A549 (cell line): ENCODE measurements at regions not wholly inside any gene's neighbourhood (a gene's known extent, or its start where the extent isn't known, plus 50 kb on each side); places are given as distances from the start of the nearest gene placed in this dataset.

ENCODE experiments used
- ATAC-seq, 2 experiments: fragments of 200-7000 bp in 1 of 2; fragments of >200 bp in 1 of 2; cut with Nextera tagmentation in 1 of 2; cut with Tn5 transposase in 1 of 2; 3 replicates each; pipeline versions ENCODE4 v1.8.0 to v1.9.1; 2018 to 2020; ENCODE audit warnings: mild to moderate bottlenecking in 1 of 2, moderate library complexity in 1 of 2
- CTCF ChIA-PET: fragments of 300-600 bp; sonication (Branson Sonifier 250); formaldehyde crosslinking; extraction: SDS; loops from one replicate; lab custom pipeline; 2021; ENCODE audit warnings: antibody characterized with exemption, inconsistent platforms; lab: Yijun Ruan, JAX
- POLR2A ChIA-PET: fragments of 350-600 bp; formaldehyde crosslinking; extraction: SDS; loops from one replicate; lab custom pipeline; 2021; ENCODE audit warnings: antibody characterized with exemption, inconsistent platforms; lab: Yijun Ruan, JAX
- DNase-seq, 2 experiments: peaks; one replicate each; pipeline versions ENCODE4 v3.0.0 to v3.0.0-alpha.2; 2011 to 2016; ENCODE audit warnings: low read depth in 1 of 2, low spot score in 1 of 2
- FAIRE-seq: peaks from 2 replicates; lab custom pipeline; 2011; peaks lifted over from hg19 to GRCh38; lab: Jason Lieb, UNC
- H3K27ac ChIP-seq, 2 experiments: fragments of >200 bp; sonication (Bioruptor Twin); formaldehyde crosslinking; 3 replicates each; pipeline ENCODE4 v1.5.1; 2016 to 2017
- H3K4me1 ChIP-seq: fragments of >200 bp; sonication (Bioruptor Twin); formaldehyde crosslinking; 3 replicates; pipeline ENCODE4 v1.6.1; 2016
- H3K4me2 ChIP-seq: fragments of >200 bp; sonication (Bioruptor Twin); formaldehyde crosslinking; 3 replicates; pipeline ENCODE4 v1.6.1; 2016
- H3K4me3 ChIP-seq: fragments of >200 bp; sonication (Bioruptor Twin); formaldehyde crosslinking; 3 replicates; pipeline ENCODE4 v1.5.1; 2016
- H3K9me3 ChIP-seq: fragments of >200 bp; sonication (Bioruptor Twin); formaldehyde crosslinking; 3 replicates; pipeline ENCODE4 v1.6.1; 2016
- ATOH8 ChIP-seq: fragments of 250-450 bp; sonication (Bioruptor Pico); IDR thresholded peaks from 2 replicates; pipeline ENCODE4 v1.5.0; 2020; ENCODE audit warnings: low read depth, mild to moderate bottlenecking, moderate library complexity
- CBX2 ChIP-seq: fragments of 200-600 bp; sonication (generic); IDR thresholded peaks from 2 replicates; pipeline ENCODE4 v1.6.1; 2016; ENCODE audit warnings: low read depth, mild to moderate bottlenecking, borderline replicate concordance
- CBX8 ChIP-seq: fragments of 200-600 bp; sonication (generic); IDR thresholded peaks from 2 replicates; pipeline ENCODE4 v1.6.1; 2016
- CEBPB ChIP-seq, 2 experiments: fragments of >200 bp in 1 of 2; sonication (Bioruptor Twin) in 1 of 2; formaldehyde crosslinking in 1 of 2; IDR thresholded peaks; 2 replicates each; pipeline ENCODE4 v1.6.1; 2012 to 2016
- CHD2 ChIP-seq: fragments of 150-350 bp; IDR thresholded peaks from 2 replicates; pipeline ENCODE4 v1.6.1; 2014; ENCODE audit warnings: low read length; ENCODE audit not compliant: partially characterized antibody
- EP300 ChIP-seq, 2 experiments: fragments of >200 bp; sonication (Bioruptor Twin); formaldehyde crosslinking; IDR thresholded peaks; 2 replicates in 1 of 2; 3 replicates in 1 of 2; pipeline ENCODE4 v1.6.1; 2016 to 2017
- ESRRA ChIP-seq: fragments of 150-350 bp; IDR thresholded peaks from 2 replicates; pipeline ENCODE4 v1.6.1; 2014; ENCODE audit warnings: mild to moderate bottlenecking, low read length, borderline replicate concordance
- GATA3 ChIP-seq: IDR thresholded peaks from 2 replicates; pipeline ENCODE4 v1.6.1; 2012; ENCODE audit warnings: borderline replicate concordance
- HES2 ChIP-seq: fragments of >200 bp; sonication (Bioruptor Twin); formaldehyde crosslinking; IDR thresholded peaks from 2 replicates; pipeline ENCODE4 v1.6.1; 2016
- HOXA7 ChIP-seq: fragments of 250-450 bp; sonication (Bioruptor Pico); IDR thresholded peaks from 2 replicates; pipeline ENCODE4 v1.5.0; 2020; ENCODE audit warnings: mild to moderate bottlenecking, moderate library complexity
- HOXB13 ChIP-seq: fragments of 250-450 bp; sonication (Bioruptor Pico); IDR thresholded peaks from 2 replicates; pipeline ENCODE4 v1.5.0; 2020; ENCODE audit warnings: low read depth, mild to moderate bottlenecking, moderate library complexity
- NFE2L2 ChIP-seq: fragments of 150-350 bp; conservative IDR thresholded peaks from 2 replicates; pipeline ENCODE4 v1.6.1; 2014; ENCODE audit warnings: low read length
- RFX5 ChIP-seq: fragments of 450-650 bp; IDR thresholded peaks from 2 replicates; pipeline ENCODE4 v1.7.1; 2014; ENCODE audit warnings: antibody characterized with exemption, mild to moderate bottlenecking, moderate library complexity
- TFCP2L1 ChIP-seq: fragments of 250-450 bp; sonication (Bioruptor Pico); IDR thresholded peaks from 2 replicates; pipeline ENCODE4 v1.5.0; 2021; ENCODE audit warnings: mild to moderate bottlenecking
- TP53 ChIP-seq: fragments of 250-450 bp; sonication (Bioruptor Pico); IDR thresholded peaks from 2 replicates; pipeline ENCODE4 v1.5.0; 2021; ENCODE audit warnings: mild to moderate bottlenecking, moderate library complexity
- ZNF302 ChIP-seq: fragments of 250-450 bp; sonication (Bioruptor Pico); IDR thresholded peaks from 2 replicates; pipeline ENCODE4 v1.9.0; 2021; ENCODE audit warnings: inconsistent platforms, mild to moderate bottlenecking, moderate library complexity
- WGBS: methylation state at CpG from one replicate; pipeline ENCODE4 v1.1.6; 2017; ENCODE audit errors: missing lambda C conversion rate; 5-methylcytosine and 5-hydroxymethylcytosine counted together
- TF ChIP-seq, protein P1 (sequence below): IDR thresholded peaks from 2 replicates; pipeline ENCODE4 v1.6.1; 2012
- TF ChIP-seq, protein P2 (sequence below): IDR thresholded peaks from 2 replicates; pipeline ENCODE4 v1.6.1; 2012; ENCODE audit warnings: low read depth, borderline replicate concordance

- DNase-seq, result no peak
- H3K4me2 ChIP-seq, result no peak overlapping the region
- no peak overlapping the region for H3K27ac ChIP-seq
- ChIA-PET CTCF (interaction anchor here (1.9 to 2.2 kb wide), 2 partner anchors 16 to 585 kb away, joined by 6 to 9 read pairs; no protein-coding TSS in a partner anchor), POLR2A (interaction anchor here (0.6 kb wide), 1 partner anchor 565 kb away, joined by 4 read pairs; no protein-coding TSS in a partner anchor)
- no peak for FAIRE-seq
- no peak for TF ChIP-seq GATA3
- H3K4me3 ChIP-seq, result no peak overlapping the region
- no peaks in the 10 kb centered on the region for H3K9me3 ChIP-seq
- H3K4me1 ChIP-seq, result peaks cover 3% of the 10 kb centered on the region; the same call in 2 of the 3 replicates
- ATAC-seq, result no peak
Observed at GRCh38 chr10:63751836-63752235, 230.6 kb downstream of the REEP3 start.

DNA sequence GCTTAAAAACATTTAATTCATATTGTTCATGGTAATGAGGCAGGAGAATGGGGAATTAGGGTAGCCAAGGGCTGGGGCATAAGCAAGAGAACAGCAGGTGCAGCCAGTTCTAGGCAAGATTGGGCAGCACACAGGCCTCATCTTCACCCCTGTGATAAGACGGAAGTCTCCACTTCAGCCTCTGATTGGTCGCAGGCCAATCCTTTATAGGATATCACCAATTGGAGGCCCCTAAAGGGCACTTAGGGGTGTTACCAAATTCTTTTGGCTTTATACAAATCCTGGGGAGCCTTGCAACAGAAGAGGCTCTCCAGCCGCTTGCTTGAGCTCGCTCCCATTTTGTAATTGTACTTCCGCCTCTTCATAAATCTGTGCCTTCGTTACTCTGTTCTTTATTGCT lies 231.1 kb downstream of the REEP3 start:
- H3K4me1 ChIP-seq, result peaks cover 7% of the 10 kb centered on the region; the same call in 2 of the 3 replicates
- DNase-seq (no peak), ATAC-seq (no peak)
- no peaks in the 10 kb centered on the region for H3K9me3 ChIP-seq
- TF ChIP-seq, protein P1, sequence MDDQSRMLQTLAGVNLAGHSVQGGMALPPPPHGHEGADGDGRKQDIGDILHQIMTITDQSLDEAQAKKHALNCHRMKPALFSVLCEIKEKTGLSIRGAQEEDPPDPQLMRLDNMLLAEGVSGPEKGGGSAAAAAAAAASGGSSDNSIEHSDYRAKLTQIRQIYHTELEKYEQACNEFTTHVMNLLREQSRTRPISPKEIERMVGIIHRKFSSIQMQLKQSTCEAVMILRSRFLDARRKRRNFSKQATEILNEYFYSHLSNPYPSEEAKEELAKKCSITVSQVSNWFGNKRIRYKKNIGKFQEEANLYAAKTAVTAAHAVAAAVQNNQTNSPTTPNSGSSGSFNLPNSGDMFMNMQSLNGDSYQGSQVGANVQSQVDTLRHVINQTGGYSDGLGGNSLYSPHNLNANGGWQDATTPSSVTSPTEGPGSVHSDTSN, result no peak
- TF ChIP-seq TP53 (CRISPR knock-in tag) (no peak), RFX5 (no peak), ATOH8 (CRISPR knock-in tag) (no peak), HOXA7 (CRISPR knock-in tag) (no peak), ZNF302 (CRISPR knock-in tag) (no peak), NFE2L2 (no peak)
- TF ChIP-seq, protein P2, sequence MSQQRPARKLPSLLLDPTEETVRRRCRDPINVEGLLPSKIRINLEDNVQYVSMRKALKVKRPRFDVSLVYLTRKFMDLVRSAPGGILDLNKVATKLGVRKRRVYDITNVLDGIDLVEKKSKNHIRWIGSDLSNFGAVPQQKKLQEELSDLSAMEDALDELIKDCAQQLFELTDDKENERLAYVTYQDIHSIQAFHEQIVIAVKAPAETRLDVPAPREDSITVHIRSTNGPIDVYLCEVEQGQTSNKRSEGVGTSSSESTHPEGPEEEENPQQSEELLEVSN, result no peak
- TF ChIP-seq, all 56 proteins: peak for 0
- Histone ChIP-seq H3K4me3 (no peak overlapping the region), H3K27ac (no peak overlapping the region), H3K4me2 (no peak overlapping the region)
- POLR2A ChIA-PET, result interaction anchor here (0.6 kb wide), 1 partner anchor 566 kb away, joined by 4 read pairs; no protein-coding TSS in a partner anchor
- CTCF ChIA-PET, result interaction anchor here (0.6 to 2.2 kb wide), 3 partner anchors 15 to 586 kb away, joined by 3 to 9 read pairs (median 6); no protein-coding TSS in a partner anchor
- no peak for FAIRE-seq
- WGBS, result 88% methylated on average over 6 of the region's 6 CpGs

DNA sequence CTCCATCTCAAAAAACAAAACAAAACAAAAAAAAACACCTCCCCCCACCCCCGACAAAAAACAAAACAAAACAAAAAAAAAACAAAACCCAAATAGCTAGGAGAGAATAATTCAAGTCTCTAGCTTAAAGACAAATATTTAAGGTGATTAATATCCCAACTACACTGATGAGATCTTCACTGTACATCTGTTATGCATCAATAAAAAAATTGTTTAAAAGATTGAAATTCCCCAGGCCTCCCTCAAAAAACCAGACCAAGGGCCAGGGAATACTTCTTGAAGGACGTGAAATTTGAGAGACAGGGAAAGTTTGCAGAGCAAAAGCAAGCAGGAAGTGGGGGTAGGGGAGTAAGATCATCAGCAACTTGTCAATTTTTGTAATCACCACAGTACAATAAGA lies 232.6 kb downstream of the REEP3 start:
- WGBS, result 58% methylated on average over 2 of the region's 2 CpGs
- H3K4me1 ChIP-seq, result peaks cover 8% of the 10 kb centered on the region; the same call in 2 of the 3 replicates
- CTCF ChIA-PET, result interaction anchor here (0.6 to 2.2 kb wide), 3 partner anchors 14 to 587 kb away, joined by 3 to 9 read pairs (median 6); no protein-coding TSS in a partner anchor
- no peak for FAIRE-seq
- H3K4me3 ChIP-seq, result no peak overlapping the region
- TF ChIP-seq CEBPB (IDR thresholded peaks at IDR 0.05) (no peak), CBX2 (no peak), ZNF302 (CRISPR knock-in tag) (no peak)
- TF ChIP-seq, all 56 proteins: peak for 0
- POLR2A ChIA-PET, result no interaction called here
- no peaks in the 10 kb centered on the region for H3K9me3 ChIP-seq
- no peak overlapping the region for H3K27ac ChIP-seq
- H3K4me2 ChIP-seq, result no peak overlapping the region
- ATAC-seq, result no peak
- DNase-seq, result no peak

DNA sequence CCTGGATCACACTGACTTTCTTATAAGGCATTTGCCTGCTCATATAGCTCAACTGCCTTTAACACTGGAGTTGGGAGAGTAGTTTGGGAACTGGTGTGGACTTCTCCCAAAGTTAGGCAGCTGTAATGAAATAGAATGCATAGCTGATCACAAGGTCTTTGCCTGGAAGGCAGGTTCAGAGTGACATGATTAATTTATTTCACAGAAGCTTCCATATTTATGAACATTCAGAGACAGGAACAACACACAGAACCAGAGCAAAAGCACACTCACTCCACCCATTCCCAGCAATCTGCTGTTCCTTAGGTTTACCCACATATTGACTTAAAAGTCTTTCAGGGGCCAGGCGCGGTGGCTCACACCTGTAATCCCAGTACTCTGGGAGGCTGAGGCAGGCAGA lies 234.2 kb downstream of the REEP3 start:
- Histone ChIP-seq H3K9me3 (no peaks in the 10 kb centered on the region), H3K4me3 (no peak overlapping the region), H3K27ac (no peak overlapping the region), H3K4me2 (no peak overlapping the region), H3K4me1 (peaks cover 8% of the 10 kb centered on the region; the same call in 2 of the 3 replicates)
- CTCF ChIA-PET, result interaction anchor here (1.2 to 1.5 kb wide), 3 partner anchors 8 to 77 kb away, joined by 3 to 4 read pairs (median 3); no protein-coding TSS in a partner anchor
- TF ChIP-seq HES2, result no peak
- TF ChIP-seq TFCP2L1 (CRISPR knock-in tag), result no peak
- TF ChIP-seq RFX5, result no peak
- no peak for TF ChIP-seq HOXB13
- no peak for TF ChIP-seq GATA3
- TF ChIP-seq CBX8, result no peak
- no peak for TF ChIP-seq ESRRA
- TF ChIP-seq CHD2, result no peak
- no peak for TF ChIP-seq EP300 (IDR thresholded peaks at IDR 0.05)
- FAIRE-seq (no peak), DNase-seq (no peak), ATAC-seq (no peak)
- 94% methylated on average over 2 of the region's 2 CpGs for WGBS
- POLR2A ChIA-PET, result no interaction called here
